ENCODE measurements at regions not wholly inside any gene's neighbourhood (a gene's known extent, or its start where the extent isn't known, plus 50 kb on each side); places are given as distances from the start of the nearest gene placed in this dataset.

GRCh38 chr9:16245756-16246440 lies 624.6 kb downstream of the BNC2 start:
- no peak for DNase-seq (ENCODE audit: low spot score)

- DNase-seq (ENCODE audit: low spot score): no peak
Observed at GRCh38 chr9:16246785-16247184, 623.7 kb downstream of the BNC2 start.

GRCh38 chr9:16247188-16247875 lies 623.1 kb downstream of the BNC2 start:
- no peak for DNase-seq (ENCODE audit: low spot score)

- no peak for DNase-seq (ENCODE audit: low spot score)
Observed at GRCh38 chr9:16248822-16249221, 621.6 kb downstream of the BNC2 start.

GRCh38 chr9:16252616-16253015 lies 617.9 kb downstream of the BNC2 start:
- DNase-seq (ENCODE audit: low spot score): no peak

GRCh38 chr9:16254674-16255073 lies 615.8 kb downstream of the BNC2 start:
- DNase-seq (ENCODE audit: low spot score): no peak

- no peak for DNase-seq (ENCODE audit: low spot score)
Observed at GRCh38 chr9:16255217-16255616, 615.3 kb downstream of the BNC2 start.

- DNase-seq (ENCODE audit: low spot score): no peak
Observed at GRCh38 chr9:16257604-16258003, 612.9 kb downstream of the BNC2 start.

GRCh38 chr9:16258191-16258590 lies 612.3 kb downstream of the BNC2 start:
- DNase-seq (ENCODE audit: low spot score): no peak

- no peak for DNase-seq (ENCODE audit: low spot score)
Observed at GRCh38 chr9:16258708-16259107, 611.8 kb downstream of the BNC2 start.

- DNase-seq (ENCODE audit: low spot score): no peak
Observed at GRCh38 chr9:16262477-16263261, 607.8 kb downstream of the BNC2 start.

- DNase-seq (ENCODE audit: low spot score): no peak
Observed at GRCh38 chr9:16265688-16266087, 604.8 kb downstream of the BNC2 start.

- peak; percentile 22 for DNase-seq (ENCODE audit: low spot score)
Observed at GRCh38 chr9:16266648-16267276, 603.7 kb downstream of the BNC2 start.

- no peak for DNase-seq (ENCODE audit: low spot score)
Observed at GRCh38 chr9:16267281-16268066, 603.0 kb downstream of the BNC2 start.

GRCh38 chr9:16268067-16268881 lies 602.2 kb downstream of the BNC2 start:
- DNase-seq (ENCODE audit: low spot score): no peak

- DNase-seq (ENCODE audit: low spot score): no peak
Observed at GRCh38 chr9:16271967-16272366, 598.5 kb downstream of the BNC2 start.

GRCh38 chr9:16272776-16273175 lies 597.7 kb downstream of the BNC2 start:
- DNase-seq (ENCODE audit: low spot score): no peak

- no peak for DNase-seq (ENCODE audit: low spot score)
Observed at GRCh38 chr9:16275795-16276624, 594.5 kb downstream of the BNC2 start.

GRCh38 chr9:16276866-16277265 lies 593.6 kb downstream of the BNC2 start:
- no peak for DNase-seq (ENCODE audit: low spot score)

- DNase-seq (ENCODE audit: low spot score): no peak
Observed at GRCh38 chr9:16277471-16277960, 593.0 kb downstream of the BNC2 start.

Measured in germinal center (tissue), 1 donor.